CD14-positive monocyte (primary cell): ENCODE measurements at regions not wholly inside any gene's neighbourhood (a gene's known extent, or its start where the extent isn't known, plus 50 kb on each side); places are given as distances from the start of the nearest gene placed in this dataset.
A peak's percentile ranks its signal among the peaks of the same experiment; 100 is the strongest.

Experiments
- DNase-seq, 3 donors: peaks; one replicate each; pipeline ENCODE4 v3.0.0-alpha.2; 2011 to 2022
- H2AFZ ChIP-seq: 2 replicates; pipeline ENCODE4 v1.6.0; 2012; ENCODE audit warnings: mild to moderate bottlenecking, low read depth, low read length, inconsistent platforms; ENCODE audit not compliant: insufficient read depth, poor library complexity, severe bottlenecking
- H3K27ac ChIP-seq, 2 donors: 1 replicate in 1 of 2; 2 replicates in 1 of 2; pipeline ENCODE4 v1.5.1; 2012 to 2013; ENCODE audit warnings: low read length in 2 of 2, control low read depth in 1 of 2, inconsistent platforms in 1 of 2, low read depth in 1 of 2, mild to moderate bottlenecking in 1 of 2
- H3K27me3 ChIP-seq, 2 donors: one replicate each; pipeline versions ENCODE4 v1.6.0 to v1.6.1; 2011 to 2013; ENCODE audit warnings: low read length in 2 of 2; ENCODE audit not compliant: control insufficient read depth in 2 of 2, insufficient read depth in 2 of 2
- H3K36me3 ChIP-seq, 2 donors: replicated peaks in 1 of 2; 1 replicate in 1 of 2; 2 replicates in 1 of 2; pipeline versions ENCODE4 v1.5.1 to v1.6.1; 2012 to 2013; ENCODE audit warnings: low read length in 2 of 2, control low read depth in 1 of 2, inconsistent platforms in 1 of 2, mild to moderate bottlenecking in 1 of 2; ENCODE audit not compliant: insufficient read depth in 2 of 2, control insufficient read depth in 1 of 2
- H3K4me1 ChIP-seq, 2 donors: 1 replicate in 1 of 2; 2 replicates in 1 of 2; pipeline versions ENCODE4 v1.5.1 to v1.6.1; 2012 to 2013; ENCODE audit warnings: low read length in 2 of 2, control low read depth in 1 of 2, inconsistent platforms in 1 of 2, mild to moderate bottlenecking in 1 of 2, moderate library complexity in 1 of 2; ENCODE audit not compliant: insufficient read depth in 2 of 2, control insufficient read depth in 1 of 2
- H3K4me2 ChIP-seq: replicated peaks from 2 replicates; pipeline ENCODE3; 2012; ENCODE audit warnings: low read length, moderate library complexity, mild to moderate bottlenecking; ENCODE audit not compliant: poor library complexity, severe bottlenecking; ENCODE audit errors: extremely low read depth
- H3K4me3 ChIP-seq, 3 experiments: fragments of 200-600 bp in 1 of 3; sonication (generic) in 1 of 3; replicated peaks in 1 of 3; 1 replicate in 2 of 3; 2 replicates in 1 of 3; pipeline ENCODE4 v1.5.1; 2011 to 2013; ENCODE audit warnings: low read length in 3 of 3, mild to moderate bottlenecking in 3 of 3, control low read depth in 2 of 3, low read depth in 2 of 3, inconsistent platforms in 1 of 3, moderate library complexity in 1 of 3
- H3K79me2 ChIP-seq: 2 replicates; pipeline ENCODE4 v1.6.0; 2012; ENCODE audit warnings: mild to moderate bottlenecking, control low read depth, inconsistent platforms, low read length, moderate library complexity; ENCODE audit not compliant: insufficient read depth
- H3K9ac ChIP-seq: 2 replicates; pipeline ENCODE4 v1.6.0; 2017; ENCODE audit warnings: low read length, mild to moderate bottlenecking; ENCODE audit not compliant: insufficient read depth, poor library complexity, severe bottlenecking
- H3K9me3 ChIP-seq, 2 donors: replicated peaks in 1 of 2; 1 replicate in 1 of 2; 2 replicates in 1 of 2; pipeline versions ENCODE4 v1.5.1 to v1.6.1; 2012 to 2013; ENCODE audit warnings: low read length in 2 of 2, control low read depth in 1 of 2; ENCODE audit not compliant: control insufficient read depth in 1 of 2, insufficient read depth in 1 of 2
- H4K20me1 ChIP-seq: 2 replicates; pipeline ENCODE4 v1.6.0; 2012; ENCODE audit warnings: mild to moderate bottlenecking, low read length, control low read depth, moderate library complexity; ENCODE audit not compliant: insufficient read depth
- H3K27ac Mint-ChIP-seq, 7 donors: one replicate each; pipeline ENCODE4 v1.8.0; 2020; ENCODE audit warnings: mild to moderate bottlenecking in 7 of 7, mixed read lengths in 7 of 7, moderate library complexity in 6 of 7, inconsistent platforms in 2 of 7
- H3K27me3 Mint-ChIP-seq, 3 donors: one replicate each; pipeline ENCODE4 v1.8.0; 2021 to 2022; ENCODE audit warnings: low read depth in 3 of 3, mild to moderate bottlenecking in 3 of 3, mixed read lengths in 3 of 3, moderate library complexity in 3 of 3, inconsistent platforms in 1 of 3
- H3K36me3 Mint-ChIP-seq, 2 donors: one replicate each; pipeline ENCODE4 v1.8.0; 2020; ENCODE audit warnings: mixed read lengths in 2 of 2, inconsistent platforms in 1 of 2, mild to moderate bottlenecking in 1 of 2
- H3K4me1 Mint-ChIP-seq: one replicate; pipeline ENCODE4 v1.8.0; 2020; ENCODE audit warnings: mild to moderate bottlenecking, mixed read lengths
- H3K4me3 Mint-ChIP-seq, 2 donors: one replicate each; pipeline ENCODE4 v1.8.0; 2020; ENCODE audit warnings: mild to moderate bottlenecking in 2 of 2, mixed read lengths in 2 of 2, moderate library complexity in 1 of 2
- H3K9me3 Mint-ChIP-seq, 7 donors: one replicate each; pipeline ENCODE4 v1.8.0; 2020 to 2022; ENCODE audit warnings: mixed read lengths in 7 of 7, mild to moderate bottlenecking in 6 of 7, moderate library complexity in 6 of 7, inconsistent platforms in 2 of 7
- CTCF ChIP-seq: fragments of 200-600 bp; IDR thresholded peaks from one replicate; pipeline ENCODE4 v1.8.0; 2022; ENCODE audit warnings: antibody characterized with exemption, mild to moderate bottlenecking
- WGBS: methylation state at CpG from one replicate; pipeline ENCODE4 v1.1.5; 2013; ENCODE audit warnings: missing lambda C conversion rate; ENCODE audit not compliant: insufficient coverage; 5-methylcytosine and 5-hydroxymethylcytosine counted together
- intact Hi-C, 2 donors: fragments of 100-400 bp; cut with micrococcal nuclease; formaldehyde crosslinking; loops; one replicate each; pipeline versions ENCODE4 v1.15.0 to v1.15.1; 2023

- Histone ChIP-seq H3K27me3 (no peaks in the 10 kb centered on the region), H2AFZ (peak overlapping the region; percentile 10), H3K79me2 (no peaks in the 10 kb centered on the region), H3K9ac (no peak overlapping the region), H3K36me3 (no peaks in the 10 kb centered on the region), H3K4me3 (no peak overlapping the region), H3K4me1 (peaks cover 0 to 6% of the 10 kb centered on the region in 2 donors), H4K20me1 (no peaks in the 10 kb centered on the region), H3K4me2 (no peak overlapping the region), H3K27ac (no peak overlapping the region), H3K9me3 (no peaks in the 10 kb centered on the region)
- Mint-ChIP-seq H3K36me3 (no peaks in the 10 kb centered on the region), H3K27ac (no peak overlapping the region), H3K27me3 (peaks cover 0 to 2% (median 0%) of the 10 kb centered on the region in 3 donors), H3K4me1 (peaks cover 17% of the 10 kb centered on the region), H3K9me3 (peaks cover 0 to 2% (median 0%) of the 10 kb centered on the region in 7 donors), H3K4me3 (no peak overlapping the region)
- no peak for DNase-seq
- WGBS = 0% methylated on average over 1 of the region's 2 CpGs
- intact Hi-C loops = no loop called here
- no peak for TF ChIP-seq CTCF
These were observed 448.1 kb upstream of the B3GALT2 start for GRCh38 chr1:193634470-193634869.

- no peak for TF ChIP-seq CTCF
- H3K36me3 ChIP-seq = no peaks in the 10 kb centered on the region
- Mint-ChIP-seq H3K9me3 (peaks cover 0 to 2% (median 0%) of the 10 kb centered on the region in 7 donors), H3K4me1 (peaks cover 20% of the 10 kb centered on the region), H3K27me3 (no peaks in the 10 kb centered on the region), H3K27ac (no peak overlapping the region), H3K4me3 (no peak overlapping the region), H3K36me3 (no peaks in the 10 kb centered on the region)
- H3K4me3 ChIP-seq = no peak overlapping the region
- no CpG with 5 or more reads among the region's 2 CpGs for WGBS
- H3K9ac ChIP-seq = no peak overlapping the region
- H3K27ac ChIP-seq = no peak overlapping the region
- no peaks in the 10 kb centered on the region for H3K27me3 ChIP-seq
- intact Hi-C loops = no loop called here
- no peak for DNase-seq
- no peaks in the 10 kb centered on the region for H3K9me3 ChIP-seq
- peaks cover 0 to 6% of the 10 kb centered on the region in 2 donors for H3K4me1 ChIP-seq
- no peaks in the 10 kb centered on the region for H3K79me2 ChIP-seq
- no peaks in the 10 kb centered on the region for H4K20me1 ChIP-seq
- H2AFZ ChIP-seq = peak overlapping the region; percentile 10
- H3K4me2 ChIP-seq = no peak overlapping the region
These were observed 447.6 kb upstream of the B3GALT2 start for GRCh38 chr1:193633991-193634390.
